H4 (cell line): ENCODE measurements at regions not wholly inside any gene's neighbourhood (a gene's known extent, or its start where the extent isn't known, plus 50 kb on each side); places are given as distances from the start of the nearest gene placed in this dataset.
A peak's percentile ranks its signal among the peaks of the same experiment; 100 is the strongest.
"Not testable (repeated sequence)": the region's sequence is repeated elsewhere in the genome, so short reads cannot be mapped to it uniquely, and the experiment has no call there.

ENCODE experiments used
- DNase-seq: peaks from one replicate; pipeline ENCODE4 v3.0.0-alpha.2; 2015; ENCODE audit warnings: low spot score

GRCh38 chr2:187684174-187684573 is 129.9 kb upstream of the TFPI start:
- DNase-seq: no peak

DNA sequence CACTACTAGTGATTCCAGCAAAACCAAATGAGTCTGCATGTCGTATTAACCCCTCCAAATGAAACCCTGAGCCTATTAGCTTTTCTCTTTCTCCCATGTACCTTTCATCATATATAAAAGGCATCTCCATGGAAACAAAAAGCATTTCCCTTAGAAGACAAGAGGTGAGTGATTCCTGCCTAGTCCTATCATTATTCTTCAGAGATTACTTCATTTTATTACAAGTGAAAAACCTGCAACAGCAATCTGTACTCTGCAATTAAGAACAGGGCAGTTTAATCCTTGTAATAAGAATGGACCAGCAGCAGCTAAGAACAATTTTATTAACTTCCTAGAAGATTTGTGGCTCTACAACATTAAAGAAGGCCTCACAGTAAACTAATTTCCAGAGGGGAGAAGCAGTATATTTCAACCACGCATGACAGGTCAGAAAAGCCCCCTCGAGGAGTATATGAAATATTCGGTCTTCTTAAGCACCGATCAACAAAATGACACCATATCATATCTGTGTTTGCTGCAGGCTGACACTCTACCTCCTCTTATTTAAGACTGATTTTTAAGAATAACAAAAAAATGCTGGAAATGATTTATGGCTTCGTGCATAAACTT is 132.3 kb upstream of the TFPI start:
- DNase-seq: no peak

DNA sequence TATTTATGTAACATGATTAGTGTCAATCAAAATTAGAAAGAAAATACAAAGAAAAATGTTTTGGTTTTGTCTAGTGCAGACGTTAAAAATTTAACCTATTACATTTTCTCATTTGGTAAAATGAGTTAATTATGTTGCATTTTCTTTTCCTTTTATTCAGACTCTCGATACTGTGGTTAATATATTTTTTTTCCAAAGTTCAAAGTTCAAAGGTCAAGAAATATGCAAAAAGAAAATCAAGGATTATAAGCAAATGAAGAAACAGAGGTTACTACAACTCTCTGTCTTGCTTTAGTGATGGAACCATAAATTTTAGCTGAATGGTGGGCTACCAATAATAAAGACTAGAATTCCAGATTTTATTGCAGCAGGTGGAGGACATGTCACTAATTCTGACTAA is 133.3 kb upstream of the TFPI start:
- DNase-seq: no peak

DNA sequence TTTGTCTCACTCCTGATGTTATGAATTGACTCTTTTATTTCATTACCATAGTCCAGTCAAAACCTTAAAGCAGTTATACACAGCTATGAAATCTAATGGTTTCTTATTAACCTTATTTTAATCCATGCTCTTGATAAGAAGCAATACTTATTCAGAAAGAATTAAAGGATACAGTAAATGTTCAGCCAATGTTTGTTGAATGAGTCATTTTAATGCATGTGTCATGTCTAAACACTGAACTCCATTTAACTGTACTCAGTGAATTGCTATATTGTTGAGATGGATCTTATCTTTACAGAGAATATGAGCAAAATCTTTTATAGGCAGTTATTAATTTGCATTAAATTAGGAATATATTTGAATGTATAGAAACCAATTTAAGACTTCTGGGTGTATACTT is 135.1 kb upstream of the TFPI start:
- peak; percentile 8 for DNase-seq

- DNase-seq: no peak
These were observed 139.7 kb upstream of the TFPI start for GRCh38 chr2:187693923-187694322.

- DNase-seq: not testable (repeated sequence)
These were observed 142.4 kb upstream of the TFPI start for GRCh38 chr2:187696644-187697043.

- DNase-seq: no peak
These were observed 144.3 kb upstream of the TFPI start for GRCh38 chr2:187698374-187699110.

DNA sequence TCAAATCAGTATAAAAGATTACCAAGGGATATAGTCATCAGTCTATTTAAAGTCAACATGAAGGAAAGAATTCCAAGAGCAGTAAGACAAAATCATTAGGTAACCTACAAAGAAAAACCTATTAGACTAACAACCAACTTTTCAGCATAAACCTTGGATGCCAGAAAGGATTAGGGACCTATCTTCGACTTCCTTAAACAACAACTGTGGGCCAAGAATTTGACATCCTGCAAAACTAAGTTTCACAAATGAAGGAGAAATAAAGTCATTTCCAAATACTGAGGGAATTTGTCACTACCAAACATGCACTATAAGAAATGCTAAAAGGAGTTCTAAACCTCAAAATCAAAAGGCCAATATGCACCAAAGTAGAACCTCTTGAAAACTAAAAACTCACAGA is 147.9 kb upstream of the TFPI start:
- no peak for DNase-seq

GRCh38 chr2:187708272-187708671 is 154.0 kb upstream of the TFPI start:
- DNase-seq: no peak

DNA sequence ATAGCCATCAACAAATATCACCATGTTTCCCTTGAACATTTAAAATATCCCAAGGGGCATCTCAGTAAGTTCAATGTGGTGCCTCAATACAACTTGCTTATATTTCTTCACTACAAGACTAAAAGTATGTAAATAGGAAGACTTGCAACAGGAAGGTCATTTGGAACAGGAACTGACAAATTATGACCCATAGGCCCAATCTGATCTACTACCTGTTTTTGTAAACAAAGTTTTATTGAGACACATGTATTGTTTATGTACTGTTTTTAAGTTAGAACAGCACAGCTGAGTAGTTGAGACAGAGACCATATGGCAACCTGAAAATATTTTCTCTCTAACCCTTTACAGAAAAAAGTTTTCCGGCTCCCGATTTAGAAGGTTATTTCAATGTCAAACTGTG is 154.8 kb upstream of the TFPI start:
- DNase-seq: no peak

- DNase-seq: no peak
These were observed 156.7 kb upstream of the TFPI start for GRCh38 chr2:187710791-187711521.

DNA sequence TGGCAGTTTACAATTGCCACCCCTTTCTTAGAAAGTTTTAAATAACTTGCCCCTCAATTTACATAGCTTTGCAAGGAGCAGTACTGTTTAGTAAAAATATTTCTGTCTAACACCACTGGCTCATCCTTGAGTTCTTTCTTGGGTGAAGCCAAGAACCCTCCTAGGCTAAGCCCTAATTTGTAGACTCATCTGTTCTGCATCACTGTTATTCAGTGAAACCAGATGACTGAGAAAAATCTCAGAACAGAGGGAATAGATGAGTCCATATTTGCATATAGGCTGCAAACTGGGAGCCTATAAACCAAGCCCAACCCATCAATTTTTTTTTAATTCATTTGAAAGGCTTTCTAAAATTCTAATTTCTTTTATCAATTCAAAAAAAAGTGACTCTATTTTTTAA is 161.4 kb upstream of the TFPI start:
- DNase-seq: no peak

GRCh38 chr2:187716301-187716700 is 162.1 kb upstream of the TFPI start:
- DNase-seq: no peak

DNA sequence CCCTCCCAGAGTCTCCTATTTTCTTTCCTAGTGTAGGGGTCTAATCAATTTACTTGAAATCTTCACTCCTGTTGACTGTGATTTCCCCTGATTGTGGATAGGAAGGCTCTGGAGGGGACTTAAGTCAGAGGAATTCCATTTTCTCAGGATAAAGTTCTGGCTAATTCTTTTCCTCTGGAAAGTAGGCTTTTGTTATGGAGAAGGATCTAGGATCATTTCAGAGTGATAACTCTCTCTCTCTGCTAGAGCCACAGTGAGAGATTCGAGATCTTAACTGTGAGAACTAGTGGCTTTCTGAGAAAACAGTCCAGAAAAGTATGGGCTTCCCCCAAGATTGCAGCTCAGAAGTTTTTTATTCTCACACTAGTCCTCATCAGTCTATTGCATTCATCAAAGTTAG is 163.9 kb upstream of the TFPI start:
- no peak for DNase-seq

GRCh38 chr2:187719510-187719909 is 165.3 kb upstream of the TFPI start:
- DNase-seq: no peak

- no peak for DNase-seq
These were observed 194.7 kb upstream of the TFPI start for GRCh38 chr2:187748958-187749357.

DNA sequence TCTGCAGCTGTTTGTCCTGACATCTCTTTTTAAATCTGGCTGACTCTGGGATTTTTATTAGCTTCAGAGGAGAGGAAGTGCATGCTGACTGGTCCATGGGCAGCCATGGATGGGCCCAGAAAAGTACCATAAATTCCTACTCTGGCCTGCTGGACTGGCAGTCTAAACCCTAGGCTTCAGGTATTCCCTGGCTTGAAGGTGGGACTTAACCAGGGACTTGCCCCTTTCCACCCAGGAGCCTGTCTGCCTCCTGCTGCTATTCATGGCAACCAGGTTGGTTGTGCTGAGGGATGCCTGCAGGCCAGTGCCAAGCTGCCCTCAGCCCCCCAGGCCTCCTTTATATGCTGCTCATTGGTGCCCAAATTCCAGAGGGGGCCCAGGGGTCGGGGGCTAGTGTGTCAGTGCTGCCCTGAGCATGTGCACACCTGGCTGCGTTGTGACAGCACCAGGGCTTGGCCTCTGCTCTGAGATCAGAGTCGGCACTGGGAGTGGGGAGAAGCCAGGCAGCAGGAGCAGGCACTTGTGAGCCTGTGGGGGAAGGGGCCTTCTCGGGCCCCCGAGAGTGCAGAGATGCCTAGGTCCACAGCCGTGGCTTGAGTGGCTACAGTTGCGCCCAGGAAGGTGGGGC is 195.7 kb upstream of the TFPI start:
- no peak for DNase-seq

GRCh38 chr2:187768995-187769394 is 214.8 kb upstream of the TFPI start:
- no peak for DNase-seq

DNA sequence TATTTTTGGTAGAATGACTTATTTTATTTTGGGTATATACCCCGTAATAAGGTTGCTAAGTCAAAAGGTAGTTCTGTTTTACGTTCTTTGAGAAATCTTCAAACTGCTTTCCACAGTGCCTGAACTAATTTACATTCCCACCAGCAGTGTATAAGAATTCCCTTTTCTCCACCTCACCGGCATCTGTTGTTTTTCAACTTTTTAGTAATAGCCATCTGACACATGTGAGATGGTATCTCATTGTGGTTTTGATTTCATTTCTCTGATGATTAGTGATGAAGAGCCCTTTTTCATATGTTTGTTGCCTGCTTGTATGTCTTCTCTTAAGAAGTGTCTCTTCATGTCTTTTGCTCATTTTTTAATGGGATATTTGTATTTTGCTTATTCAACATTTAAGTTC is 215.2 kb upstream of the TFPI start:
- DNase-seq: no peak

DNA sequence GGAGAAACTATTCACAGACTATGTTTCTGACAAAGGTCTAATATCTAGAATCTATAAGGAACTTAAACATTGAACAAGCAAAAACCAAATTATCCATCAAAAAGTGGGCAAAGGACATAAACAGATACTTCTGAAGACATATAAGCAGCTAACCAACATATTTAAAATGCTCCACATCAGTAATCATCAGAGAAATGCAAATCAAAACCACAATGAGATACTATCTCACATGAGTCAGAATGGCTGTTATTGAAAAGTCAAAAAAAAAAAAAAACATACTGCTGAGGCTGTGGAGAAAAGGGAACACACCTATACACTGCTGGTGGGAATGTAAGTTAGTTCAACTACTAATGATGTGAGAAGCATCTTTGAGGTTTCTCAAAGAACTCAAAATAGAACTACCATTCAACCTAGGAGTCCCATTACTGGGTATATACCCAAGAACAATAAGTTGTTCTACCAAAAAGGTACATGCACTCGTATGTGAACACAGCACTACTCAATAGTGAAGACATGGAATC is 220.4 kb upstream of the TFPI start:
- DNase-seq: peak; percentile 8

DNA sequence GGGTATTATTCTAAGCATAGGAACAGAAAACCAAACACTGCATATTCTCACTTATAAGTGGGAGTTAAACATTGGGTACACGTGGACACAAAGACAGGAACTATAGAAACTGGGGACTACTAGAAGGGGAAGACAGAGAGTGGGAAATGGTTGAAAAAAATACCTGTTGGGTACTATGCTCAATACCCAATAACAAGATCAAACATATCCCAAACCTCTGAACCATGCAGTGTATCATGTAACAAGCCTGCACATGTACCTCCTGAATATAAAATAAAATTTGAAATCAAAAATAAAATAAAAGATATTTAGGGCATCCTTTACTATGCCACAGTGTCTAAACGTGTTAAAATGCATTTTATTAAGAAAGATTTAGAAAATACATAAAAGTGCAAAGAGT is 221.0 kb upstream of the TFPI start:
- no peak for DNase-seq

DNA sequence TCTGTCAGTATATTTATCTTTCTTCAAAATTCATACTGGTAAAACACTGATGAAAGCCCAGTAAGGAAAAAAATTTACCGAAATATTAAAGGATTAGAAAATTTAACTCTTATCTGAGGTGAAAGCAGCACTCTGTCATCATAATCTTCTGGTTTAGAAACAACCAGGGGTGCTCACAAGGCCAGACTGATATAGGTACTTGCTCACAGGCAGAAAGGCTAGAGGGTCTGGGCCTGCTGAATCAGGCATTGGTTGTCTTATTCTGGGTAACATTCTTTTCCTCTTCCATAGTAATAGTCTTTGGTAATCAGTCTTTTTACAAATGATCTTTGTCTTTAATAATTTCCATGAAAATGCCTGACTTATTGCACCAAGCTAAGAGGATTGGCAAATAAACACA is 221.4 kb upstream of the TFPI start:
- DNase-seq: no peak
